ENCODE measurements at regions not wholly inside any gene's neighbourhood (a gene's known extent, or its start where the extent isn't known, plus 50 kb on each side); places are given as distances from the start of the nearest gene placed in this dataset.
"Not testable (repeated sequence)": the region's sequence is repeated elsewhere in the genome, so short reads cannot be mapped to it uniquely, and the experiment has no call there.

- no peak for DNase-seq (ENCODE audit: low spot score)
These were observed 1047.6 kb downstream of the OTOL1 start for GRCh38 chr3:162544246-162544645.

GRCh38 chr3:162546910-162547309, 1050.3 kb downstream of the OTOL1 start:
- no peak for DNase-seq (ENCODE audit: low spot score)

GRCh38 chr3:162547321-162547720, 1050.7 kb downstream of the OTOL1 start:
- DNase-seq (ENCODE audit: low spot score) = no peak

DNA sequence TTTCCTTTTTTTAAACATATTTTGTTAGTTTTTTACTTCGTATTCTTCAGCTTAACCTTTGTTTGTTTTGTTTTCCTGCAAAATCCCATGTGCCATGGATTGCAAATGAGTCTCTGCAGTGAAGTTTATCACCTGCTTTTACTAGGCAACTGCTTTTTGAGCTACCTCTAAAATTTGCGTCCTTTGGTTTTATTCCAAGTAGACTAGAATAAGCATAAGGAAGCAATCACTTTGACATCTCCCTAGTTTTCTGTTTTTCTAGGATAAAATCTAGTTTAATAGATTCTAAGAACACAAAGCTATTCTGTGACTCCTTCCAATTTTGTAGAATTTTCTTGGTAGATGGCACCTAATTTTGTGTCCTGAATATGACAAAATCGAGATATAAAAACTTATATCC, 1059.2 kb downstream of the OTOL1 start:
- no peak for DNase-seq (ENCODE audit: low spot score)

GRCh38 chr3:162558016-162558415, 1061.4 kb downstream of the OTOL1 start:
- no peak for DNase-seq (ENCODE audit: low spot score)

GRCh38 chr3:162568706-162569105, 1072.1 kb downstream of the OTOL1 start:
- no peak for DNase-seq (ENCODE audit: low spot score)

DNA sequence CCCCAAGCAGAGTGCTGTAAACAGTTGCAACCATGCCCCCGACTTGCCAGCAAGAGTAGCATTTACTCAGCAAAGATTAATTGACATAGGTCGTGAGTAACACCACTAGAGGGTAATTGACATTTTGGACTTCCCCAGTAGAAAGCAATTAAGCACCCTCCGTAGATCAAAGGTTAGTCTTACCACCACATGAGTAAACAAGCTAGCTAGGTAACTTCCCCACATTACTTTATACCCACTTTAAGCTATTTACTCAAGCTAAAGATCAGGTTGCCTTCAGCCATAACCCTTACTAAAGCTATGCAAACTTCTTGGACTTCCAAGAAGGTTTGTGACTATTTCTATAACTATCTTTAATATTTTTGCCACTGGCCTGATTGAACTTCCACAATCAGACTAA, 1072.7 kb downstream of the OTOL1 start:
- DNase-seq (ENCODE audit: low spot score) = no peak

DNA sequence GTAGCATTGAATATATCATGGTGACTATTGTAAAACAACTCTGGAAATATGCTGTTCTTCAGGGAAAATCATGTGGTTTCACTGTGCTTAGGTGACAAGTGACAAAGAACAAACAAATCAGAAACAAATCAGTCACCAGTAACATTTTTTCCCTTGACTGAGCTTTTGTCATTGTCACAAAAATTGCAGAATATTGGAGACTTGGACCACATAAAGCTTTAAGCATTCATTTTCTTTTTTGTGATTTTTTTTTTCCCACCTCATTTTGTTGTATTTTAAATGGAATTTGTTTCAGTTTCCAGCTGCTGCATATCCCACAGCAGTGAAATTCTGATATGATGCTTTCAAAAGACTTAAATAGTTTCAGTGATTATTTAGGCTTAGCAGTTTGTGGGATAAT, 1088.4 kb downstream of the OTOL1 start:
- no peak for DNase-seq (ENCODE audit: low spot score)

GRCh38 chr3:162586591-162586990, 1090.0 kb downstream of the OTOL1 start:
- no peak for DNase-seq (ENCODE audit: low spot score)

DNA sequence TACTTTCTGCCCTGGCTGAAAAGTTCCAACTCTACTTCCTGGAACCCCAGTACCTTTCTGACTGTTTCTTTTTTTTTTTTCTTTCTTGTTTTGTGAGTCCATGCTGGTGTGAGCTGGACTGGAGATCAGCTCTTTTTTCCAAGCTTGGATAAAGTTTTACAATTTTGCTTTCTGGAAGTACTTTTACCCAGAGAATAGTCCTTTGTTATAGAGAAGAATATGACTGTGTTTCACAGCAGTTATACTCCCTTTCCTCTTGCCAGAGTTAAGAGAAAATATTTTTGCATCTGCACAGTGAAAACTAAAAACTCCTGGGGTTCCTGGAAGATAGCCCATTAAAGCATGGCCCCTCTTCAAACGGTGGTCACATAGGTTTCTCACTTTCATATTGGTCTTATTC, 1100.6 kb downstream of the OTOL1 start:
- no peak for DNase-seq (ENCODE audit: low spot score)

DNA sequence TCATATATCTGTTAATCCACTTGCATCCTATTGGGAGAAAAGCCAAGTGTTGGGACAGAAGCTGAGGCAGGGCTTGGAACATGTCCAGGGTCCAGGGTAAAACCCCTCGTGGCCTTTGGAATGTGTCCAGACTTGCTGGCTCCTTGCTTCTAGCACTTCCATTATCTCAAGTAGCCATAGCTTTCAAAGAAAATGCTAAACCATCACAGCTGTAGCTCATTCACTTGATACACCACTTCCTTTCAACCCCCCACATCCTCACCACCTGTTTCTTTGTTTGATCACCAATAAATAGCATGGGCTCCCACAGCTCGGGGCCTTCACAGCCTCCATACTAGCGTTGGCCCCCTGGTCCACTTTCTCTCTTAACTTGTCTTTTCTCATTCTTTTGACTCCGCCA, 1101.9 kb downstream of the OTOL1 start:
- DNase-seq (ENCODE audit: low spot score) = not testable (repeated sequence)

- DNase-seq (ENCODE audit: low spot score) = not testable (repeated sequence)
These were observed 1103.1 kb downstream of the OTOL1 start for GRCh38 chr3:162599742-162600141.

GRCh38 chr3:162601101-162601670, 1104.6 kb downstream of the OTOL1 start:
- DNase-seq (ENCODE audit: low spot score) = no peak

DNA sequence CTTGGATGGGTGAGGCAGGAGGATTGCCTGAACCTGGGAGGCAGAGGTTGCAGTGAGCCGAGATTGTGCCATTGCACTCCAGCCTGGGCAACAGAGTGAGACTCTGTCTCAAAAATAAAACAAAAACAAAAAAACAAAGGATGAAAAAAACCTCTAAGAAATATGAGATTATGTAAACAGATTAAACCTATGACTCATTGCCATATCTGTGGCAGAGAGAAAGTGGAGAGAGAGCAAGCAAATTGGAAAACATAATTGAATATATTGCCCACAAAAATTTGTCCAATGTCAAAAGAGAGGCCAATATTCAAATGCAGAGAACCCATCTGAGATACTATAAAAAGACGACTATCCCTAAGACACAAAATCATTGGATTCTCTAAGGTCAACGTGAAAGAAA, 1106.0 kb downstream of the OTOL1 start:
- no peak for DNase-seq (ENCODE audit: low spot score)

GRCh38 chr3:162605651-162606204, 1109.1 kb downstream of the OTOL1 start:
- DNase-seq (ENCODE audit: low spot score) = no peak

GRCh38 chr3:162610261-162610660, 1113.7 kb downstream of the OTOL1 start:
- DNase-seq (ENCODE audit: low spot score) = no peak

GRCh38 chr3:162612991-162613390, 1116.4 kb downstream of the OTOL1 start:
- no peak for DNase-seq (ENCODE audit: low spot score)

GRCh38 chr3:162626172-162626571, 1129.6 kb downstream of the OTOL1 start:
- no peak for DNase-seq (ENCODE audit: low spot score)

GRCh38 chr3:162628531-162628930, 1131.9 kb downstream of the OTOL1 start:
- DNase-seq (ENCODE audit: low spot score) = no peak

DNA sequence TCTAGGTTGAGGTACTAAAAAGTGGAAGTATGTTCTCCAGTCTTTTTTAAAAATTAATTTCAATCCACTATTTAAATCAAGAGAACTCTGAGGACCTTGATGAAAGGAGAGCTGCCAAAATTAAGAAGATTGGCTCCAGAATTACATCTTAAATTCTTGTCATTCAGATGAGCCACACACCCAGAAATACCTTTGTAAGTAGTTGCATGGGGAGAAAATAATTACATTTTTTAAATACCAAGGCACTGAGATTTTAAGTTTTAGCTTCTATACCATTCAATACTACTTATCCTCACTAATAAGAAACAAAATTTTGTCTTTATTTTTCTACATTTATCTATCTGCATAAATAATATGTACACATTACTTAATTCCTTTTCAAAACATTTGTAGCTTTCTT, 1132.8 kb downstream of the OTOL1 start:
- DNase-seq (ENCODE audit: low spot score) = no peak

GRCh38 chr3:162632672-162633071, 1136.1 kb downstream of the OTOL1 start:
- DNase-seq (ENCODE audit: low spot score) = no peak

- not testable (repeated sequence) for DNase-seq (ENCODE audit: low spot score)
These were observed 1143.6 kb downstream of the OTOL1 start for GRCh38 chr3:162640208-162640607.

GRCh38 chr3:162641317-162641716, 1144.7 kb downstream of the OTOL1 start:
- DNase-seq (ENCODE audit: low spot score) = no peak

GRCh38 chr3:162641907-162642306, 1145.3 kb downstream of the OTOL1 start:
- no peak for DNase-seq (ENCODE audit: low spot score)

All from activated CD4-positive, alpha-beta T cell treated with anti-CD3 and anti-CD28 coated beads, Interleukin-2, Interleukin-4, amounts not matched to agents 100 ng/mL and 50 ng/mL, durations not matched to agents 16 hours and 8 hours (primary cell).